Endothelial cell of umbilical vein (primary cell): ENCODE measurements at regions not wholly inside any gene's neighbourhood (a gene's known extent, or its start where the extent isn't known, plus 50 kb on each side); places are given as distances from the start of the nearest gene placed in this dataset.

ENCODE experiments used
- BruUV-seq: library from RNA; stranded (reverse); fragments of 400-500 nt; replicated peaks from 2 replicates; lab custom pipeline; 2021; lab: Mats Ljungman, UMichigan
- CTCF ChIA-PET: fragments of 300-600, 350-600 bp; sonication (Branson Sonifier 250); formaldehyde crosslinking; loops from one replicate; lab custom pipeline; 2021; ENCODE audit warnings: antibody characterized with exemption, inconsistent platforms; lab: Charles Lee
- POLR2A ChIA-PET: fragments of 300-600, 350-600 bp; sonication (Branson Sonifier 250); formaldehyde crosslinking; loops from one replicate; lab custom pipeline; 2021; ENCODE audit warnings: antibody characterized with exemption, inconsistent platforms; lab: Charles Lee
- DNase-seq: peaks from one replicate; pipeline ENCODE4 v3.0.0-alpha.2; 2011; ENCODE audit warnings: low read depth, low spot score
- FAIRE-seq: peaks from 2 replicates; lab custom pipeline; 2011; peaks lifted over from hg19 to GRCh38; lab: Jason Lieb, UNC
- H2AFZ ChIP-seq: 2 replicates; pipeline ENCODE4 v1.6.0; 2012; ENCODE audit warnings: low read depth, low read length, control low read depth, inconsistent platforms
- H3K27ac ChIP-seq: 2 replicates; pipeline ENCODE4 v1.5.1; 2011; ENCODE audit warnings: low read depth, mild to moderate bottlenecking, control low read depth, low read length, moderate library complexity; ENCODE audit not compliant: insufficient read depth
- H3K27me3 ChIP-seq, 2 experiments: 2 replicates each; pipeline versions ENCODE4 v1.6.0 to v1.6.1; 2011; ENCODE audit warnings: low read length in 2 of 2, mixed read lengths in 1 of 2; ENCODE audit not compliant: control insufficient read depth in 2 of 2, insufficient read depth in 2 of 2
- H3K36me3 ChIP-seq, 2 experiments: 2 replicates in 1 of 2; 3 replicates in 1 of 2; pipeline ENCODE4 v1.5.1; 2011; ENCODE audit warnings: low read length in 2 of 2, mild to moderate bottlenecking in 1 of 2, moderate library complexity in 1 of 2; ENCODE audit not compliant: control insufficient read depth in 2 of 2, insufficient read depth in 2 of 2; ENCODE audit errors: extremely low read depth in 1 of 2
- H3K4me1 ChIP-seq: 3 replicates; pipeline ENCODE4 v1.5.1; 2011; ENCODE audit warnings: mild to moderate bottlenecking, low read length; ENCODE audit not compliant: control insufficient read depth, insufficient read depth; ENCODE audit errors: extremely low read depth
- H3K4me2 ChIP-seq: 2 replicates; pipeline ENCODE4 v1.6.1; 2011; ENCODE audit warnings: low read length, control low read depth, mixed read lengths; ENCODE audit not compliant: insufficient read depth
- H3K4me3 ChIP-seq, 3 experiments: fragments of 200-600 bp in 1 of 3; sonication (generic), shearing (Covaris generic) in 1 of 3; replicated peaks in 1 of 3; 2 replicates each; pipeline ENCODE4 v1.5.1; 2011 to 2016; ENCODE audit warnings: control low read depth in 3 of 3, low read length in 3 of 3, mild to moderate bottlenecking in 2 of 3, inconsistent platforms in 1 of 3, low read depth in 1 of 3, moderate library complexity in 1 of 3; ENCODE audit not compliant: insufficient read depth in 1 of 3
- H3K79me2 ChIP-seq: 2 replicates; pipeline ENCODE4 v1.6.0; 2012; ENCODE audit warnings: low read length, inconsistent platforms; ENCODE audit not compliant: control insufficient read depth, insufficient read depth
- H3K9ac ChIP-seq: replicated peaks from 2 replicates; pipeline ENCODE3; 2011; ENCODE audit warnings: low read length, control low read depth; ENCODE audit not compliant: insufficient read depth; ENCODE audit errors: extremely low read depth
- H3K9me1 ChIP-seq: replicated peaks from 3 replicates; pipeline ENCODE4 v1.6.0; 2011; ENCODE audit warnings: mild to moderate bottlenecking, low read length; ENCODE audit not compliant: control insufficient read depth, insufficient read depth; ENCODE audit errors: extremely low read depth
- H3K9me3 ChIP-seq: replicated peaks from 2 replicates; pipeline ENCODE4 v1.5.1; 2012; ENCODE audit warnings: low read length, inconsistent platforms; ENCODE audit not compliant: control insufficient read depth, insufficient read depth
- H4K20me1 ChIP-seq: replicated peaks from 2 replicates; pipeline ENCODE3; 2011; ENCODE audit warnings: mild to moderate bottlenecking, low read length; ENCODE audit not compliant: control insufficient read depth, insufficient read depth; ENCODE audit errors: extremely low read depth
- CTCF ChIP-seq, 2 donors: IDR thresholded peaks; 1 replicate in 1 of 2; 2 replicates in 1 of 2; pipeline ENCODE4 v1.5.1; 2011; ENCODE audit warnings: low read length in 2 of 2, mild to moderate bottlenecking in 2 of 2, moderate library complexity in 2 of 2, control low read depth in 1 of 2, inconsistent platforms in 1 of 2, low read depth in 1 of 2; ENCODE audit not compliant: insufficient read depth in 1 of 2; ENCODE audit errors: extremely low read depth in 1 of 2
- EZH2 ChIP-seq: IDR thresholded peaks from 2 replicates; pipeline ENCODE4 v1.6.1; 2012; ENCODE audit warnings: borderline replicate concordance, low read depth, mild to moderate bottlenecking, moderate library complexity, low read length, inconsistent platforms; ENCODE audit not compliant: severe bottlenecking
- FOS ChIP-seq: IDR thresholded peaks from 2 replicates; pipeline ENCODE4 v1.6.1; 2011; ENCODE audit warnings: mild to moderate bottlenecking, low read length, moderate library complexity, borderline replicate concordance; ENCODE audit not compliant: insufficient read depth
- GATA2 ChIP-seq: IDR thresholded peaks from 2 replicates; pipeline ENCODE4 v1.7.0; 2011; ENCODE audit warnings: low read depth, mild to moderate bottlenecking, moderate library complexity, mixed read lengths, low read length; ENCODE audit not compliant: insufficient read length, insufficient read depth
- JUN ChIP-seq: IDR thresholded peaks from 2 replicates; pipeline ENCODE4 v1.6.1; 2011; ENCODE audit warnings: borderline replicate concordance, low read depth; ENCODE audit not compliant: insufficient read length, insufficient read depth
- MAX ChIP-seq: IDR thresholded peaks from 2 replicates; pipeline ENCODE4 v1.6.1; 2011; ENCODE audit not compliant: insufficient read depth, insufficient read length
- MYC ChIP-seq: IDR thresholded peaks from one replicate; pipeline ENCODE4 v1.6.1; 2011; ENCODE audit warnings: mild to moderate bottlenecking, low read depth, low read length
- POLR2A ChIP-seq: IDR thresholded peaks from 2 replicates; pipeline ENCODE4 v1.6.1; 2012; ENCODE audit warnings: low read depth, mild to moderate bottlenecking, control low read depth, low read length
- POLR2AphosphoS5 ChIP-seq: IDR thresholded peaks from 2 replicates; pipeline ENCODE4 v1.6.1; 2012; ENCODE audit warnings: low read depth, mild to moderate bottlenecking, control low read depth, low read length, moderate library complexity; ENCODE audit not compliant: insufficient read depth
- dilution Hi-C: fragments of 300-500 bp; cut with MboI; formaldehyde crosslinking; loops from one replicate; pipeline ENCODE4 v1.15.0; 2019; ENCODE audit warnings: low sequenced_read_pairs; ENCODE audit not compliant: extremely low pct_ligation_motif_present
- intact Hi-C: fragments of 100-400 bp; cut with micrococcal nuclease; formaldehyde crosslinking; loops from one replicate; pipeline ENCODE4 v1.10.0; 2022

- DNase-seq (no peak), FAIRE-seq (no peak)
- CTCF ChIA-PET, result no interaction called here
- Histone ChIP-seq H3K9ac (no peak overlapping the region), H3K27ac (no peak overlapping the region), H3K9me1 (no peaks in the 10 kb centered on the region), H3K27me3 (no peaks in the 10 kb centered on the region), H4K20me1 (no peaks in the 10 kb centered on the region), H3K4me1 (no peaks in the 10 kb centered on the region), H2AFZ (no peak overlapping the region), H3K36me3 (no peaks in the 10 kb centered on the region), H3K9me3 (no peaks in the 10 kb centered on the region), H3K79me2 (no peaks in the 10 kb centered on the region), H3K4me3 (no peak overlapping the region), H3K4me2 (no peak overlapping the region)
- no TSS peak for BruUV-seq
- POLR2A ChIA-PET, result no interaction called here
- TF ChIP-seq GATA2 (no peak), POLR2A (no peak), EZH2 (no peak), POLR2AphosphoS5 (no peak), MAX (no peak), JUN (no peak), MYC (no peak), CTCF (IDR thresholded peaks at IDR 0.05; ENCODE audit: extremely low read depth in 1 of 2, insufficient read depth in 1 of 2, low read depth in 1 of 2, low read length in 2 of 2) (no peak), FOS (no peak)
- intact Hi-C loops (no loop called here), dilution Hi-C loops (no loop called here)
Measured at GRCh38 chrX:99901091-99901490, 509.0 kb downstream of the PCDH19 start.
